Stimulated activated CD4-positive, alpha-beta T cell treated with anti-CD3 and anti-CD28 coated beads, Interleukin-12 subunit alpha, Interleukin-12 subunit beta, amount 100 ng/mL, for 4 hours (primary cell): ENCODE measurements at regions not wholly inside any gene's neighbourhood (a gene's known extent, or its start where the extent isn't known, plus 50 kb on each side); places are given as distances from the start of the nearest gene placed in this dataset.

Experiments used
- DNase-seq: peaks from one replicate; pipeline ENCODE4 v3.0.0-alpha.2; 2020

DNA sequence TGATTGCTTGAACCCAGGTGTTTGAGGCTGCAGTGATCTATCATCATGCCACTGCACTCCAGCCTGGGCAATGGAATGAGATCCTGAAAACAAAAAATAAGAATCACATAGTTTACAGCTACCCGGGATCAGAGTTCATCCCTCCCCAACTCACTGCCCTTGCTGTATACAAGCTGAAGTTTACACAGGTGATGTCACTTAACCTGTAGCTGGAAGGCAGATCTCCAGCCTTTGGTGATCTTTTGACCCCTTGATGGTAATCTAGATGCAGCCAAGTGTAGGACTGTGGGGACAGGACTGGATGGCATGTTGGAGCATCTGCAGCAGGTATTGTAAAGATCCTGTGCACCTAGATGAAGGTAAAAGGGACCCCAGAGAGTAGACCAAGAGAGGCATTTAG, 66.7 kb upstream of the SLC14A2 start:
- no peak for DNase-seq

DNA sequence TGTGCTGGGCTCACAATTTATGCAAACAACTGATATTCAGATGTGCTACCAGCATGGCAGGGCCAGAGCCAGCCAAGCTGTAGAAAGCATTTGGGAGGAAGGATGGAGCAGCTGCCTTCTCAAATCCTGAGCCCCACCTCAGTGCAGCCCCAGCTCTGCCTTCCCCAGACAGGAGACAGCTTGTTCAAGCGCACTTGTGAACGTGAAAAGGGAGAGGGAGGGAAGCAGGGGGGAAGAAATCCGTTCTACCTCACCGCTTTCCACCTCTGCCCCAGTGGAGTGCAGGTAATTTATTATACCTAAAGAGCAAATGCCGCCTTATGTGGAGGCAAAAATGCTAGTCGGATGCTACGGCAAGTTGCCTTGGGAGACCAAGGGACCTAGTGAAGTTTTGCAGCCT, 66.0 kb upstream of the SLC14A2 start:
- no peak for DNase-seq

DNA sequence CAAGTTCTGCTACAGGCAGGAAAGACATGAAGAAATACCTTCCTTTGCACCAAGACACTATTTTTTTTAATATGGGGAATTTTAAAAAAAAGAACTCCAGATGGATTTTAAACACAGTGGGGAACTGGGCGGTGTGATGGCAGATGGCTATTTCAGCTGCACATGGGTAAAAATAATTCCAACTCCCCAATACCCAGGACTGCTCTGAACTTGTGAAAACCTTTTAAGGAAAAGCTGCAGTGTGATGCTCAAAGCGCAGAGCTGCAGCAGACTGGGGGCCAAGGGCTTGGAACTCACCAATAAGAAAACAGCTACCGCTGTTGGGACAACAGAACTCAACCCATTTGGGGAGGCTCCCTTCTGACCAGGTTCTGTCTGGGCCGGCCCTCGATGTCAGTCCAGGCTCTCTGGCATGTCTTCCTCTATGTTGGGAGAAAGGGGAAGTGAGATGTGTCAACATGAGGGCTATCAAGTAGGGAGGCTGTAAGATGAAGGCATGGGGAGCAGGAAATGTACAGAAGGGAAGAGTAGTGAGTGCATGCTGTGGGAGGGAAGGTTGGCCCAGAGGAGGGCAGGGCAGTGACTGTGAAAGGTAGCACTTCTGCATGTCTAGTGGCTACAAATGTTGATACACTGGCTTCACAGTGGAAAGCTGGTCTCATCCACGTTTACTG, 64.0 kb upstream of the SLC14A2 start:
- no peak for DNase-seq

DNA sequence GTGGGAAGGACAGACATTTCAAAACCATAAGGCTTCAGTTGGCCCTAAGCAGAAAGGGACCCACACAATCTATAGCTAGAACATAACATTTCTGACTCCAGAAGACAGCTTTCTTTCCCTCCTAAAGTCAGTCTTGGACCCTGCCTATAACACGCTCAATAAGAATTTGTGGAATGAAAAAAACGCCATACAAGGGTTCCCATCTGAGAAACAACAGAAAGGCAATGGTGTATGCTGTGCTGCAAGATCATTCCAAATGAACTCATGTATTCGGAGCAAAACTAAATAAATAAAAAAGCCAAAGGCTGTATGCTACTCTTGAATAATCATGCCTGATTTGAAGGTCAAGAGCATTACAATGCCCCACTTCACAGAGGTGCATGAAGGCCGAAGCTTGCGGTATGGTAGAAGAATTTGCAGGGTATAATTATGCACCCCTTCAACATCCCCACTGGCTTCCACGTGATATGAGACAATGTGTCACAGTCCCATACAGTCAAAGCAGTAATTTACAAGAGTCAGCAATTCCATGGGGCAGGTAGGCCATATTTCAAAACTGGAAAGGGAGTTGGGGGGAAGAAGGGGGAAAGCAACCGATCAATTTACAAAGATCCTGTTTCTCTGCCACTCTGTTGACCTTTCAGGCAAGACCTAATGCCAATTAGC, 61.4 kb upstream of the SLC14A2 start:
- DNase-seq: no peak

DNA sequence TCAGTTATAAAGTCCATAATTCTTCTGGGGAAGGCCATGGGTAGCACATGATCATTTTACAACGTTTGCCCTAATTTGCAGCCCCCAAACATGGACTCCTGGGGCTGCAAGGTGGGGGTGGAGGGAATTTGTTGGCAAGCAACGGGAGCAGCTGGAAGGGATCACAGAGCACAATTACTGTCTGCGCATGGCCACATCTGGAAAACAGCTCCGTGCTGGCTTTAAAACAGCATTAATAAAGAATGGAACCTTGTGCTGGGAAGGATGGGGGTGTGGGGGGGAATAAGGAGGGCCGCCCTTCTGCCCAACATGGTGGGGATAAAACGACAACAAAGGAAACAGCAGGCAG, 60.9 kb upstream of the SLC14A2 start:
- DNase-seq: no peak

DNA sequence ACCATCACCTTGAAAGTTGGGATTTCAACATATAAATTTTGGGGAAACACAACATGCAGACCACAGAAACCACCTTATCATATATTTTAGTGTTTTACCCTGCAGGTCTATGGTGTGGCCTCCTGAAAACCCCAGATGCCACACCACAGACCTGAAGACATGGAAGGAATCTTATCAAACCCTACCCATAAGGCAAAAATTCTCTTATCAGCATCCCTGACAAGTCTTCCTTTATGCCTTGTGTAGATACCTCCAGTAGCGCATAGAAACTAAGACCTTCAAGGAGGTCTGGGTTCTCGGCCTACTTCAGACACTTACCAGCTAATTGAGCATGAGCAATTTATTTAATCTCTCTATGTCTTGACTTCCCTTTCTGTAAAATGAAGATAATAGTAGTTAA, 59.1 kb upstream of the SLC14A2 start:
- DNase-seq: no peak

DNA sequence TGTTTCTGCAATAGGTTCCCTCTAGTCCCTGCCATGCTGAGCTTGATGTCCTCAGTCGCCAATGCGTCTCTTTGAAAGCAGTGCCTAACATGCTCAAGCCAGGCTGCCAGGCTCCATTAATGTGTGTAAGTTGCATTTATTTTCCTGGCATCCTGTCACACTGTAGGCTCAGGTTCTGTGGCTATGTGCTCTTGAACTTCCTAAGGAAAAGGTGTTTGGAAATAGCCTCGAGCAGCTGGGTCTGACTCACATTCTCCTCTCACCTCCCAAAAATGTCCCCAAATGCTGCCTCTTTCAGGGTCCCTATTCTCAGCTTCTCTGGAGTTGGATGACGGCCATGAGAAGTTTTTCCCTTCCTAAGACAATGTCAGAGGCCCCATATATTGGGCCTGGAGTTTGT, 58.0 kb upstream of the SLC14A2 start:
- no peak for DNase-seq

DNA sequence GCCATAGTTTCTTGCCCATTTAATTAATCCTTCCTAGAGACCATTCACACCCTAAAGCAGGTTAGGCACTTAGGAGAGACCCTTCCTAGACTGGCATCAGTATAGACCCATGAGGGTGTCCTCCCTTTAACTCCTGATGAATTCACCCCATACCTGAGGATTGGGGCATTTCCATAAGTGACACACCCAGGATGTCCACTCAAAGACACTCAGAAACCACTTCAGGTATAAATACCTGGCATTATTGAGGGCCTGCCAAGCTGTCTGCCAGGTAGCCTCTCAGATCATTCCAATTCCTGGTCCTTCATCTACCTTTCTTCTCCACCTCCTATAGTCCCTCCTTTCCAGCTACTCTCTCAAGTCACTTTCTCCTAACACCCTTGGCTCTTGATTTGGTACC, 57.5 kb upstream of the SLC14A2 start:
- no peak for DNase-seq

DNA sequence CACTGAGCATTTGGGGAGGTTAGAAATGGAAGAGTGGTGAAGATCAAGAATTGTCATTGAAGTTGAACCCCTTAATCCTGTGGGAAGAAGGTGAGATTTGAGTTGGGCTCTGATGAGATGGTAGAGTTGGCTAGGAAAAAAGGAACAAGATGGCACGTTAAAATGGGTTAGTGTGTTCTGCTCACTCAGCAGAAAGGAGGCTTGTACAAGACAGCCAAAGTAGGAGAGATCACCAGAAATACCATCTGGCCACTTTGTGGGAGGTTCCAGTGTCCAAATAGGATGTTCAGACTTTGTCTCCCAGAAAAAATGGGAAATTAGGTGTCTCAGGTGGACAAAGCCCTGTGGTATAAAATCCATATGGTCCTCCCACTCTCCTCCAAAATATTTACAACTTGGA, 56.0 kb upstream of the SLC14A2 start:
- DNase-seq: no peak

DNA sequence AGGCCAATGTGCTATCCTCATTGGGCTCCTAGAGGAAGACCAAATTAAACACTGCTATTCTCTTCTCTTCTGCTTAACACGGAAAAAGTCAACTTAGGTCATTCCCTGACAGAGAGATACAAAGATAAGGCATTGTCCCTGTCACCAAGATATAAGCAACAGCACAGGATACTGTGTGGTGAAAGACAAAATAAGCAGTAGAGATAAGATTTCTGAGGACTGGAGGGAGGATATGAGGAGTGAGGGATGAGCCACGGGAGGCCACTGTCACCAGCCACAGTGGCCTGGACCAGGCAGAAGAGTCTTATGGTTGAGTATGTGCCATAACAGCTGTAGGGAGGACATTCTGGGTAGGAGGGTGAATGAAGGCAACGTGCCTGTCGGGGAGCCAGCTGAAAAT, 54.4 kb upstream of the SLC14A2 start:
- no peak for DNase-seq

DNA sequence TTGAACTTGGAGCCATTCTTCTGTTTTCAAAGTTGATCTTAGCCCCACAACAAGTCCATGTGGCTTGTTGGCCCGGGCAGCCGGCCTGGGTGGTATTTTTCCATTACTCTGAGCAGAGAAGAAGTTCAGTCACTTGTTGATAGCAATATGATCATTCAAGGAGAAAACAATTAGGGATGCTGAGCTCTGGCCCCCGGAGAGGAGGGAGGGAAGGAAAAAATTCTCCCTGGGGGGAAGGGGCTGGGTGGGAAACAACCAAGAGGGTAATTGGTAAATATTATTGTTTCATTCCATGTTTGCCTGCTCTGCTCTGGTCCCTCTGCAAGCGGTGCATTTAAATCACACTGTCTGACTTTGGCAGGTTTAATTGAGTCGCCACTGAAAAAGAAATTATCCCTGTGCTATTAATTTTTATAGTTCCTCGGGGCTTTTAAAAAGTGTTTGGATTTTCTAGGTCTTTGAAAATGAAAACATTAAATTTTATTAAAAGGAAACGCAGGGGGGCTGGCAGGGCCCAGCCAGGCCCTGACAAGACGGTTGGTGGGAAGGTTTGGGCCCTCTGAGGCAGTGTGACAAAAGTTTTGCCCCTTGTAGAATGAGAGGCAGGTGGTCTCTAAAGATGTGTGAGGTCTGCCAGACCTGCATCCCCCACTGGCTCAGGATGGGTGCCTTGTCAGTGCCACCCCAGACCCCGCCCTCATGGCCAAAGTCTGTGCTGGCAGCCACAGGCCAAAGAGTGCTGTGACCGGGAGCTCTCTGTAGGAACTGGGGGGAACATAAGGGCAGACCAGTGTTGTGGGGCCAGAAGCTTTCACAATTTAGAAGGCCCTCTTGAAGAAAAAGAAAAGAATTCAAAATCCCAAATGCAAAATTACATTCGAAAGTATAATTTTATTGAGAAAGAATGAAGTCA, 52.5 kb upstream of the SLC14A2 start:
- no peak for DNase-seq

DNA sequence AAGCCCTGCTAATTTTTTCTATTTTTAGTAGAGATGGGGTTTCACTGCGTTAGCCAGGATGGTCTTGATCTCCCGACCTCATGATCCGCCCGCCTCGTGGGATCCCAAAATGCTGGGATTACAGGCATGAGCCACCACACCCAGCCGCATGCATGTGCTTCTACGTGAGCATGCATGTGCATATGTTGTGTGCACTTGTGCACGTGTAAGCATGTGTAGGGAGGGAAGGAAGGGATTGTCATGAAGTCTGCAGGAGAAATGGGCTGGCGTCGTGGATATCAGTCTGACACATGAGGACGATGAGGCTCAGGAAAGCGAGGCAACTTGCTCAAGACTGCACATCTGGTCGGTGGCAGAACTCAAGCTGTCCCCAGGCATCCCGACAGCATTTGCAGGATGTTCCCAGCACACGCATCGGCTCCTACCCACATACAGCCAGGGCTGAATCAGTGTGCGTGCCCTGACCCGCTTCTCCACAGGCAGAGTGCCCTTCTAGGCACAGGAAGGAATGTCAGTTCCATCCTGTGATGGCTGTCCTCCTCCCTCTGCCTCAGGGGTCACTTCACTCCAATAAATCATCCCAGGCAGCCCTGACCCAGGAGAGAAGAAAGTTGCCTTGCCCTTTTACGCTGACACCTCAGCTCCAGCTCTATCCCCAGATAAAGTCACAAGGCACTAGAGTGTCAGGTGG, 49.9 kb upstream of the SLC14A2 start:
- no peak for DNase-seq
